ENCODE measurements at regions not wholly inside any gene's neighbourhood (a gene's known extent, or its start where the extent isn't known, plus 50 kb on each side); places are given as distances from the start of the nearest gene placed in this dataset.
"Not testable (repeated sequence)": the region's sequence is repeated elsewhere in the genome, so short reads cannot be mapped to it uniquely, and the experiment has no call there.

GRCh38 chr15:56568466-56569167, 103.7 kb upstream of the MNS1 start:
- H3K4me3 Mint-ChIP-seq (ENCODE audit: unreplicated experiment): no peak overlapping the region
- no peaks in the 10 kb centered on the region for H3K9me3 Mint-ChIP-seq (ENCODE audit: unreplicated experiment)
- H3K36me3 Mint-ChIP-seq (ENCODE audit: insufficient read depth, unreplicated experiment): no peaks in the 10 kb centered on the region
- ChIA-PET POLR2A (interaction anchor here (0.6 kb wide), 1 partner anchor 196 kb away, joined by 3 read pairs; no protein-coding TSS in a partner anchor), CTCF (interaction anchor here (0.9 kb wide), 1 partner anchor 959 kb away, joined by 3 read pairs; no protein-coding TSS in a partner anchor)
- H3K27ac Mint-ChIP-seq (ENCODE audit: low read depth, unreplicated experiment): no peak overlapping the region
- no peak for DNase-seq (ENCODE audit: unreplicated experiment)
- peaks cover 6% of the 10 kb centered on the region for H3K4me1 Mint-ChIP-seq (ENCODE audit: insufficient read depth, unreplicated experiment)
- intact Hi-C loops (cut with micrococcal nuclease): no loop called here
- no peak for TF ChIP-seq CTCF (IDR thresholded peaks at IDR 0.05; ENCODE audit: unreplicated experiment)
- no peaks in the 10 kb centered on the region for H3K27me3 Mint-ChIP-seq (ENCODE audit: insufficient read depth, unreplicated experiment)
- BruUV-seq (replicated peaks): no TSS peak

GRCh38 chr15:56557415-56557814, 92.5 kb upstream of the MNS1 start:
- no peak for DNase-seq (ENCODE audit: unreplicated experiment)
- Mint-ChIP-seq H3K36me3 (ENCODE audit: insufficient read depth, unreplicated experiment) (no peaks in the 10 kb centered on the region), H3K9me3 (ENCODE audit: unreplicated experiment) (peaks cover 25% of the 10 kb centered on the region), H3K27ac (ENCODE audit: low read depth, unreplicated experiment) (no peak overlapping the region), H3K4me3 (ENCODE audit: unreplicated experiment) (no peak overlapping the region), H3K27me3 (ENCODE audit: insufficient read depth, unreplicated experiment) (no peaks in the 10 kb centered on the region), H3K4me1 (ENCODE audit: insufficient read depth, unreplicated experiment) (no peaks in the 10 kb centered on the region)
- ChIA-PET POLR2A (no interaction called here), CTCF (no interaction called here)
- no TSS peak for BruUV-seq (replicated peaks)
- TF ChIP-seq CTCF (IDR thresholded peaks at IDR 0.05; ENCODE audit: unreplicated experiment): no peak
- intact Hi-C loops (cut with micrococcal nuclease): no loop called here

- no peak overlapping the region for H3K27ac Mint-ChIP-seq (ENCODE audit: low read depth, unreplicated experiment)
- no peaks in the 10 kb centered on the region for H3K4me1 Mint-ChIP-seq (ENCODE audit: insufficient read depth, unreplicated experiment)
- CTCF ChIA-PET: no interaction called here
Measured at GRCh38 chr15:56553486-56553885, 88.5 kb upstream of the MNS1 start.

GRCh38 chr15:56552659-56553058, 87.7 kb upstream of the MNS1 start:
- Mint-ChIP-seq H3K36me3 (ENCODE audit: insufficient read depth, unreplicated experiment) (peaks cover 5% of the 10 kb centered on the region), H3K4me1 (ENCODE audit: insufficient read depth, unreplicated experiment) (no peaks in the 10 kb centered on the region), H3K27ac (ENCODE audit: low read depth, unreplicated experiment) (no peak overlapping the region), H3K27me3 (ENCODE audit: insufficient read depth, unreplicated experiment) (no peaks in the 10 kb centered on the region), H3K9me3 (ENCODE audit: unreplicated experiment) (peaks cover 8% of the 10 kb centered on the region), H3K4me3 (ENCODE audit: unreplicated experiment) (no peak overlapping the region)
- DNase-seq (ENCODE audit: unreplicated experiment): no peak
- BruUV-seq (replicated peaks): no TSS peak
- POLR2A ChIA-PET: no interaction called here
- CTCF ChIA-PET: no interaction called here
- no peak for TF ChIP-seq CTCF (IDR thresholded peaks at IDR 0.05; ENCODE audit: unreplicated experiment)
- intact Hi-C loops (cut with micrococcal nuclease): no loop called here

More at GRCh38 chr15:56553486-56553885, 88.5 kb upstream of the MNS1 start:
- Mint-ChIP-seq H3K4me3 (ENCODE audit: unreplicated experiment) (no peak overlapping the region), H3K36me3 (ENCODE audit: insufficient read depth, unreplicated experiment) (peaks cover 5% of the 10 kb centered on the region), H3K27me3 (ENCODE audit: insufficient read depth, unreplicated experiment) (no peaks in the 10 kb centered on the region), H3K9me3 (ENCODE audit: unreplicated experiment) (peaks cover 17% of the 10 kb centered on the region)
- POLR2A ChIA-PET: no interaction called here
- intact Hi-C loops (cut with micrococcal nuclease): no loop called here
- no TSS peak for BruUV-seq (replicated peaks)
- no peak for DNase-seq (ENCODE audit: unreplicated experiment)
- no peak for TF ChIP-seq CTCF (IDR thresholded peaks at IDR 0.05; ENCODE audit: unreplicated experiment)

- CTCF ChIA-PET; POLR2A ChIA-PET; BruUV-seq (replicated peaks); H3K9me3 Mint-ChIP-seq (ENCODE audit: unreplicated experiment); DNase-seq (ENCODE audit: unreplicated experiment); H3K4me1 Mint-ChIP-seq (ENCODE audit: insufficient read depth, unreplicated experiment); intact Hi-C loops (cut with micrococcal nuclease); H3K27ac Mint-ChIP-seq (ENCODE audit: low read depth, unreplicated experiment); H3K36me3 Mint-ChIP-seq (ENCODE audit: insufficient read depth, unreplicated experiment); H3K4me3 Mint-ChIP-seq (ENCODE audit: unreplicated experiment): not testable (repeated sequence)
- peaks cover 33% of the 10 kb centered on the region for H3K27me3 Mint-ChIP-seq (ENCODE audit: insufficient read depth, unreplicated experiment)
Measured at GRCh38 chr15:56540570-56540969, 75.6 kb upstream of the MNS1 start.

- intact Hi-C loops (cut with micrococcal nuclease); H3K4me3 Mint-ChIP-seq (ENCODE audit: unreplicated experiment); H3K36me3 Mint-ChIP-seq (ENCODE audit: insufficient read depth, unreplicated experiment); CTCF ChIA-PET; DNase-seq (ENCODE audit: unreplicated experiment); BruUV-seq (replicated peaks); POLR2A ChIA-PET; H3K4me1 Mint-ChIP-seq (ENCODE audit: insufficient read depth, unreplicated experiment); H3K27ac Mint-ChIP-seq (ENCODE audit: low read depth, unreplicated experiment); H3K9me3 Mint-ChIP-seq (ENCODE audit: unreplicated experiment): not testable (repeated sequence)
- peaks cover 33% of the 10 kb centered on the region for H3K27me3 Mint-ChIP-seq (ENCODE audit: insufficient read depth, unreplicated experiment)
Measured at GRCh38 chr15:56540157-56540556, 75.2 kb upstream of the MNS1 start.

Data from MCF 10A (cell line).